GM23338 (cell line): ENCODE measurements at regions not wholly inside any gene's neighbourhood (a gene's known extent, or its start where the extent isn't known, plus 50 kb on each side); places are given as distances from the start of the nearest gene placed in this dataset.

Source experiments
- ATAC-seq: fragments of 200-7000 bp; cut with Tn5 transposase; 3 replicates; pipeline ENCODE4 v1.9.1; 2020
- DNase-seq: peaks from one replicate; pipeline ENCODE4 v3.0.0-alpha.2; 2015; ENCODE audit warnings: low spot score
- H2AFZ ChIP-seq: fragments of 200-600 bp; sonication (generic); 2 replicates; pipeline ENCODE4 v1.8.0; 2016; ENCODE audit warnings: antibody characterized with exemption, mild to moderate bottlenecking, moderate library complexity
- H3F3A ChIP-seq: fragments of 200-600 bp; sonication (generic); replicated peaks from 2 replicates; pipeline ENCODE4 v1.8.0; 2017; ENCODE audit warnings: antibody characterized with exemption, mixed run types, low read depth
- H3K27ac ChIP-seq: fragments of 200-600 bp; sonication (generic); 2 replicates; pipeline ENCODE4 v1.6.1; 2016; ENCODE audit warnings: low read depth
- H3K27me3 ChIP-seq: fragments of 200-600 bp; sonication (generic); 2 replicates; pipeline ENCODE4 v1.8.0; 2016; ENCODE audit warnings: mild to moderate bottlenecking, mixed run types, moderate library complexity; ENCODE audit not compliant: insufficient read depth
- H3K36me3 ChIP-seq: fragments of 200-600 bp; sonication (generic); 2 replicates; pipeline ENCODE4 v1.8.0; 2016; ENCODE audit warnings: mild to moderate bottlenecking; ENCODE audit not compliant: insufficient read depth
- H3K4me1 ChIP-seq: fragments of 200-600 bp; sonication (generic); 2 replicates; pipeline ENCODE4 v1.8.0; 2016; ENCODE audit warnings: mild to moderate bottlenecking, moderate library complexity; ENCODE audit not compliant: insufficient read depth
- H3K4me2 ChIP-seq: fragments of 200-600 bp; sonication (generic); 2 replicates; pipeline ENCODE4 v1.7.1; 2017; ENCODE audit warnings: mixed run types
- H3K4me3 ChIP-seq: fragments of 200-600 bp; sonication (generic); 2 replicates; pipeline ENCODE4 v1.6.1; 2016; ENCODE audit warnings: mixed run types
- H3K79me2 ChIP-seq: fragments of 200-600 bp; sonication (generic); replicated peaks from 2 replicates; pipeline ENCODE4 v1.8.0; 2017; ENCODE audit warnings: mild to moderate bottlenecking; ENCODE audit not compliant: insufficient read depth
- H3K9me2 ChIP-seq: fragments of 200-600 bp; sonication (generic); 2 replicates; pipeline ENCODE4 v1.8.0; 2017; ENCODE audit not compliant: insufficient read depth
- H4K20me1 ChIP-seq: fragments of 200-600 bp; sonication (generic); replicated peaks from 2 replicates; pipeline ENCODE4 v1.8.0; 2017; ENCODE audit warnings: mild to moderate bottlenecking; ENCODE audit not compliant: insufficient read depth
- H3K27ac Mint-ChIP-seq: 2 replicates; pipeline ENCODE4 v1.8.0; 2020; ENCODE audit warnings: inconsistent platforms, mild to moderate bottlenecking, moderate library complexity, mixed read lengths
- H3K27me3 Mint-ChIP-seq: 3 replicates; pipeline ENCODE4 v1.8.0; 2022; ENCODE audit warnings: low read depth, mild to moderate bottlenecking, moderate library complexity, mixed read lengths, inconsistent platforms; ENCODE audit not compliant: insufficient read depth, poor library complexity
- H3K36me3 Mint-ChIP-seq: 3 replicates; pipeline ENCODE4 v1.8.0; 2021; ENCODE audit warnings: low read depth, mild to moderate bottlenecking, inconsistent platforms, moderate library complexity, mixed read lengths
- H3K4me1 Mint-ChIP-seq: 3 replicates; pipeline ENCODE4 v1.8.0; 2020; ENCODE audit warnings: mild to moderate bottlenecking, inconsistent platforms, mixed read lengths
- H3K4me3 Mint-ChIP-seq: 3 replicates; pipeline ENCODE4 v1.8.0; 2021; ENCODE audit warnings: moderate library complexity, mild to moderate bottlenecking, inconsistent platforms, mixed read lengths
- H3K9me3 Mint-ChIP-seq: 3 replicates; pipeline ENCODE4 v1.8.0; 2020; ENCODE audit warnings: moderate library complexity, mild to moderate bottlenecking, inconsistent platforms, mixed read lengths
- CREB1 ChIP-seq: fragments of 250-450 bp; sonication (Bioruptor Pico); IDR thresholded peaks from 2 replicates; pipeline ENCODE4 v1.5.0; 2020; ENCODE audit warnings: low read depth, mild to moderate bottlenecking, moderate library complexity
- CTCF ChIP-seq, 2 experiments: fragments of 200-600 bp in 1 of 2; sonication (generic) in 1 of 2; conservative IDR thresholded peaks; 2 replicates each; pipeline versions ENCODE4 v1.5.1 to v1.6.1; 2016 to 2017; ENCODE audit warnings: antibody characterized with exemption in 2 of 2, low read depth in 2 of 2, mild to moderate bottlenecking in 2 of 2, moderate library complexity in 1 of 2
- EZH2 ChIP-seq: fragments of 200-600 bp; sonication (generic); IDR thresholded peaks from one replicate; pipeline ENCODE4 v1.8.0; 2017; ENCODE audit warnings: antibody characterized with exemption, mild to moderate bottlenecking, low read depth; ENCODE audit not compliant: unreplicated experiment
- EZH2phosphoT487 ChIP-seq: fragments of 200-600 bp; sonication (generic); IDR thresholded peaks from one replicate; pipeline ENCODE4 v1.8.1; 2018; ENCODE audit warnings: antibody characterized with exemption; ENCODE audit not compliant: unreplicated experiment
- JUNB ChIP-seq: IDR thresholded peaks from one replicate; pipeline ENCODE4 v1.6.1; 2016; ENCODE audit warnings: antibody characterized with exemption; ENCODE audit not compliant: unreplicated experiment
- NANOG ChIP-seq: IDR thresholded peaks from 2 replicates; pipeline ENCODE4 v1.6.1; 2016; ENCODE audit warnings: antibody characterized with exemption, borderline replicate concordance
- POLR2AphosphoS5 ChIP-seq: IDR thresholded peaks from 2 replicates; pipeline ENCODE4 v1.6.1; 2016; ENCODE audit warnings: antibody characterized with exemption, low read depth
- STAT1 ChIP-seq: IDR thresholded peaks from one replicate; pipeline ENCODE4 v1.6.1; 2016; ENCODE audit warnings: antibody characterized with exemption; ENCODE audit not compliant: unreplicated experiment
- ZNF114 ChIP-seq: fragments of 250-450 bp; sonication (Bioruptor Pico); IDR thresholded peaks from 2 replicates; pipeline ENCODE4 v1.5.0; 2020; ENCODE audit warnings: mild to moderate bottlenecking, moderate library complexity
- ZNF331 ChIP-seq: fragments of 250-450 bp; sonication (Bioruptor Pico); IDR thresholded peaks from 2 replicates; pipeline ENCODE4 v1.5.0; 2020; ENCODE audit warnings: low read depth, mild to moderate bottlenecking, moderate library complexity
- TF ChIP-seq, protein P1 (sequence below): fragments of 250-450 bp; sonication (Bioruptor Pico); IDR thresholded peaks from 2 replicates; pipeline ENCODE4 v1.5.0; 2020; ENCODE audit warnings: mild to moderate bottlenecking, moderate library complexity
- TF ChIP-seq, protein P2 (sequence below): IDR thresholded peaks from 2 replicates; pipeline ENCODE4 v1.6.1; 2016; ENCODE audit warnings: antibody characterized with exemption
- TF ChIP-seq, protein P3 (sequence below): IDR thresholded peaks from one replicate; pipeline ENCODE4 v1.6.1; 2018; ENCODE audit warnings: antibody characterized with exemption; ENCODE audit not compliant: unreplicated experiment

DNA sequence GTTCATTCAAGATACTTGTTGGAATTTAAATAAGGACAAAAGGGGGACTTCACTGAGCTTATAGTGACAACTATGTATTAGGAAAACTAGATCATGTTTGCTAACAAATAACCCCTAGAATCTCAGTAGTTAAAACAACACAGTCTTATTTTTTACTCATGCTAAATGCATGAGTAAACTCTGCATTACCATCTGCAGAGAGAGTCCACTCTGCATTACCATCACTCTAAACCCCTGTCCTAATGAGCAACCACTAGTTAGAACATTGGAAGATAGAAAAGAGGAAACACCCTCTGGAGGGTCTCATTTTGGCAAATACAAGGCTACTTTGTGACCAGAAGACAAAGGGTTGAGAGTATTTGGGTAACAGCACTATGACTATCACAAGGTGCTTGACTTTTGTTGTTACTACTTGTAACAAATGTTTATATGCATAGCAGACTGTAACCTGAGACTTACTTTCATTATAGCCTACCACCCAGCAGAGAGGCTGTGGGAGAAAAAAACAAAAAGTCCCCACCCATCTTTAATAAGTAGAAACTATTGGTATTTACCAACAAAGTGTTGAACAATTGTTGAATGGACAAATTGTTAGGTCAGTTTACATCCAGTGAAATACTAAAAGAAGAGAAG is 99.1 kb downstream of the OXSM start:
- no peak overlapping the region; the same call in 2 of the 3 replicates for H3K4me3 Mint-ChIP-seq

More for the DNA sequence above, 99.1 kb downstream of the OXSM start:
- H3F3A ChIP-seq, result no peaks in the 10 kb centered on the region
- H3K36me3 ChIP-seq, result no peaks in the 10 kb centered on the region
- no peak overlapping the region for H3K4me3 ChIP-seq
- Mint-ChIP-seq H3K27me3 (peaks cover 4% of the 10 kb centered on the region), H3K4me1 (peaks cover 12% of the 10 kb centered on the region; the same call in 2 of the 3 replicates), H3K36me3 (no peaks in the 10 kb centered on the region), H3K27ac (no peak overlapping the region), H3K9me3 (no peaks in the 10 kb centered on the region)
- H3K79me2 ChIP-seq, result no peaks in the 10 kb centered on the region
- TF ChIP-seq, protein P1, sequence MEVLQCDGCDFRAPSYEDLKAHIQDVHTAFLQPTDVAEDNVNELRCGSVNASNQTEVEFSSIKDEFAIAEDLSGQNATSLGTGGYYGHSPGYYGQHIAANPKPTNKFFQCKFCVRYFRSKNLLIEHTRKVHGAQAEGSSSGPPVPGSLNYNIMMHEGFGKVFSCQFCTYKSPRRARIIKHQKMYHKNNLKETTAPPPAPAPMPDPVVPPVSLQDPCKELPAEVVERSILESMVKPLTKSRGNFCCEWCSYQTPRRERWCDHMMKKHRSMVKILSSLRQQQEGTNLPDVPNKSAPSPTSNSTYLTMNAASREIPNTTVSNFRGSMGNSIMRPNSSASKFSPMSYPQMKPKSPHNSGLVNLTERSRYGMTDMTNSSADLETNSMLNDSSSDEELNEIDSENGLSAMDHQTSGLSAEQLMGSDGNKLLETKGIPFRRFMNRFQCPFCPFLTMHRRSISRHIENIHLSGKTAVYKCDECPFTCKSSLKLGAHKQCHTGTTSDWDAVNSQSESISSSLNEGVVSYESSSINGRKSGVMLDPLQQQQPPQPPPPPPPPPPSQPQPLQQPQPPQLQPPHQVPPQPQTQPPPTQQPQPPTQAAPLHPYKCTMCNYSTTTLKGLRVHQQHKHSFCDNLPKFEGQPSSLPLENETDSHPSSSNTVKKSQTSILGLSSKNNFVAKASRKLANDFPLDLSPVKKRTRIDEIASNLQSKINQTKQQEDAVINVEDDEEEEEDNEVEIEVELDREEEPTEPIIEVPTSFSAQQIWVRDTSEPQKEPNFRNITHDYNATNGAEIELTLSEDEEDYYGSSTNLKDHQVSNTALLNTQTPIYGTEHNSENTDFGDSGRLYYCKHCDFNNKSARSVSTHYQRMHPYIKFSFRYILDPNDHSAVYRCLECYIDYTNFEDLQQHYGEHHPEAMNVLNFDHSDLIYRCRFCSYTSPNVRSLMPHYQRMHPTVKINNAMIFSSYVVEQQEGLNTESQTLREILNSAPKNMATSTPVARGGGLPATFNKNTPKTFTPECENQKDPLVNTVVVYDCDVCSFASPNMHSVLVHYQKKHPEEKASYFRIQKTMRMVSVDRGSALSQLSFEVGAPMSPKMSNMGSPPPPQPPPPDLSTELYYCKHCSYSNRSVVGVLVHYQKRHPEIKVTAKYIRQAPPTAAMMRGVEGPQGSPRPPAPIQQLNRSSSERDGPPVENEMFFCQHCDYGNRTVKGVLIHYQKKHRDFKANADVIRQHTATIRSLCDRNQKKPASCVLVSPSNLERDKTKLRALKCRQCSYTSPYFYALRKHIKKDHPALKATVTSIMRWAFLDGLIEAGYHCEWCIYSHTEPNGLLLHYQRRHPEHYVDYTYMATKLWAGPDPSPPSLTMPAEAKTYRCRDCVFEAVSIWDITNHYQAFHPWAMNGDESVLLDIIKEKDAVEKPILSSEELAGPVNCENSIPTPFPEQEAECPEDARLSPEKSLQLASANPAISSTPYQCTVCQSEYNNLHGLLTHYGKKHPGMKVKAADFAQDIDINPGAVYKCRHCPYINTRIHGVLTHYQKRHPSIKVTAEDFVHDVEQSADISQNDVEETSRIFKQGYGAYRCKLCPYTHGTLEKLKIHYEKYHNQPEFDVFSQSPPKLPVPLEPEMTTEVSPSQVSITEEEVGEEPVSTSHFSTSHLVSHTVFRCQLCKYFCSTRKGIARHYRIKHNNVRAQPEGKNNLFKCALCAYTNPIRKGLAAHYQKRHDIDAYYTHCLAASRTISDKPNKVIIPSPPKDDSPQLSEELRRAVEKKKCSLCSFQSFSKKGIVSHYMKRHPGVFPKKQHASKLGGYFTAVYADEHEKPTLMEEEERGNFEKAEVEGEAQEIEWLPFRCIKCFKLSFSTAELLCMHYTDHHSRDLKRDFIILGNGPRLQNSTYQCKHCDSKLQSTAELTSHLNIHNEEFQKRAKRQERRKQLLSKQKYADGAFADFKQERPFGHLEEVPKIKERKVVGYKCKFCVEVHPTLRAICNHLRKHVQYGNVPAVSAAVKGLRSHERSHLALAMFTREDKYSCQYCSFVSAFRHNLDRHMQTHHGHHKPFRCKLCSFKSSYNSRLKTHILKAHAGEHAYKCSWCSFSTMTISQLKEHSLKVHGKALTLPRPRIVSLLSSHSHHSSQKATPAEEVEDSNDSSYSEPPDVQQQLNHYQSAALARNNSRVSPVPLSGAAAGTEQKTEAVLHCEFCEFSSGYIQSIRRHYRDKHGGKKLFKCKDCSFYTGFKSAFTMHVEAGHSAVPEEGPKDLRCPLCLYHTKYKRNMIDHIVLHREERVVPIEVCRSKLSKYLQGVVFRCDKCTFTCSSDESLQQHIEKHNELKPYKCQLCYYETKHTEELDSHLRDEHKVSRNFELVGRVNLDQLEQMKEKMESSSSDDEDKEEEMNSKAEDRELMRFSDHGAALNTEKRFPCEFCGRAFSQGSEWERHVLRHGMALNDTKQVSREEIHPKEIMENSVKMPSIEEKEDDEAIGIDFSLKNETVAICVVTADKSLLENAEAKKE (CRISPR knock-in tag), result no peak
- TF ChIP-seq CREB1 (CRISPR knock-in tag), result no peak
- TF ChIP-seq ZNF331 (CRISPR knock-in tag), result no peak
- TF ChIP-seq ZNF114 (CRISPR knock-in tag), result no peak
- TF ChIP-seq POLR2AphosphoS5, result no peak
- TF ChIP-seq, protein P2, sequence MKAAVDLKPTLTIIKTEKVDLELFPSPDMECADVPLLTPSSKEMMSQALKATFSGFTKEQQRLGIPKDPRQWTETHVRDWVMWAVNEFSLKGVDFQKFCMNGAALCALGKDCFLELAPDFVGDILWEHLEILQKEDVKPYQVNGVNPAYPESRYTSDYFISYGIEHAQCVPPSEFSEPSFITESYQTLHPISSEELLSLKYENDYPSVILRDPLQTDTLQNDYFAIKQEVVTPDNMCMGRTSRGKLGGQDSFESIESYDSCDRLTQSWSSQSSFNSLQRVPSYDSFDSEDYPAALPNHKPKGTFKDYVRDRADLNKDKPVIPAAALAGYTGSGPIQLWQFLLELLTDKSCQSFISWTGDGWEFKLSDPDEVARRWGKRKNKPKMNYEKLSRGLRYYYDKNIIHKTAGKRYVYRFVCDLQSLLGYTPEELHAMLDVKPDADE, result no peak
- no peak for TF ChIP-seq EZH2phosphoT487
- TF ChIP-seq, protein P3, sequence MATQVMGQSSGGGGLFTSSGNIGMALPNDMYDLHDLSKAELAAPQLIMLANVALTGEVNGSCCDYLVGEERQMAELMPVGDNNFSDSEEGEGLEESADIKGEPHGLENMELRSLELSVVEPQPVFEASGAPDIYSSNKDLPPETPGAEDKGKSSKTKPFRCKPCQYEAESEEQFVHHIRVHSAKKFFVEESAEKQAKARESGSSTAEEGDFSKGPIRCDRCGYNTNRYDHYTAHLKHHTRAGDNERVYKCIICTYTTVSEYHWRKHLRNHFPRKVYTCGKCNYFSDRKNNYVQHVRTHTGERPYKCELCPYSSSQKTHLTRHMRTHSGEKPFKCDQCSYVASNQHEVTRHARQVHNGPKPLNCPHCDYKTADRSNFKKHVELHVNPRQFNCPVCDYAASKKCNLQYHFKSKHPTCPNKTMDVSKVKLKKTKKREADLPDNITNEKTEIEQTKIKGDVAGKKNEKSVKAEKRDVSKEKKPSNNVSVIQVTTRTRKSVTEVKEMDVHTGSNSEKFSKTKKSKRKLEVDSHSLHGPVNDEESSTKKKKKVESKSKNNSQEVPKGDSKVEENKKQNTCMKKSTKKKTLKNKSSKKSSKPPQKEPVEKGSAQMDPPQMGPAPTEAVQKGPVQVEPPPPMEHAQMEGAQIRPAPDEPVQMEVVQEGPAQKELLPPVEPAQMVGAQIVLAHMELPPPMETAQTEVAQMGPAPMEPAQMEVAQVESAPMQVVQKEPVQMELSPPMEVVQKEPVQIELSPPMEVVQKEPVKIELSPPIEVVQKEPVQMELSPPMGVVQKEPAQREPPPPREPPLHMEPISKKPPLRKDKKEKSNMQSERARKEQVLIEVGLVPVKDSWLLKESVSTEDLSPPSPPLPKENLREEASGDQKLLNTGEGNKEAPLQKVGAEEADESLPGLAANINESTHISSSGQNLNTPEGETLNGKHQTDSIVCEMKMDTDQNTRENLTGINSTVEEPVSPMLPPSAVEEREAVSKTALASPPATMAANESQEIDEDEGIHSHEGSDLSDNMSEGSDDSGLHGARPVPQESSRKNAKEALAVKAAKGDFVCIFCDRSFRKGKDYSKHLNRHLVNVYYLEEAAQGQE, result no peak
- no peak for TF ChIP-seq STAT1
- no peak for TF ChIP-seq NANOG
- no peak for TF ChIP-seq JUNB
- TF ChIP-seq EZH2, result no peak
- no peak for TF ChIP-seq CTCF (conservative IDR thresholded peaks at IDR 0.05; ENCODE audit: low read depth in 2 of 2)
- H4K20me1 ChIP-seq, result no peaks in the 10 kb centered on the region
- no peak overlapping the region for H2AFZ ChIP-seq
- H3K27ac ChIP-seq, result no peak overlapping the region
- H3K4me2 ChIP-seq, result peak overlapping the region; percentile 36; the same call in 1 of the 2 replicates
- peak; percentile 38 for DNase-seq
- no peaks in the 10 kb centered on the region for H3K27me3 ChIP-seq
- H3K4me1 ChIP-seq, result peaks cover 8% of the 10 kb centered on the region
- peaks cover 4% of the 10 kb centered on the region; the same call in 1 of the 2 replicates for H3K9me2 ChIP-seq
- ATAC-seq, result peak; percentile 73
